ENCODE measurements at regions not wholly inside any gene's neighbourhood (a gene's known extent, or its start where the extent isn't known, plus 50 kb on each side); places are given as distances from the start of the nearest gene placed in this dataset.

DNA sequence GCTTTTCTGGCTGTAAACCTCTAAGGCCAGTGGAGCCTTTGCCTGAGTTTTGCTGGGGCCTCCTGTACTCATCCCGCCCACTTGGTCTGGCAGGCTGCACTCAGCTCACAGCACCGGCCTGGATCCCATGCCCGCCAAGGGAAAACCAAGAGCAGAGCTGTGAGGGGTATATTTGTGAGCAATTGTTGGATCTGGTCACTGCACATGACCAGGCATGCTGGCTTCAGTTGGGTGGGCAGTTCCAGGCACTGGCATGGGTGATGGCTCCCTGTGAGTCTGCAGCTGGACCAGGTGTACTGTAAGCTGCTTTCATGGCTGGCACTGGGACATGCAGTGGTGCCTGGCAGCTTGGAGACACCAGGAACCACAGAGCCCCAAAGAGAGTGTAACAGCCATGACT lies 563.1 kb upstream of the RGS18 start:
- DNase-seq: no peak
- Histone ChIP-seq H3K4me3 (no peak overlapping the region), H3K4me1 (ENCODE audit: low read depth) (no peaks in the 10 kb centered on the region), H3K9me3 (no peaks in the 10 kb centered on the region), H3K36me3 (ENCODE audit: low read depth) (no peaks in the 10 kb centered on the region)
- intact Hi-C loops (cut with DNase I, micrococcal nuclease): no loop called here
- ATAC-seq: no peak
- TF ChIP-seq, protein P1, sequence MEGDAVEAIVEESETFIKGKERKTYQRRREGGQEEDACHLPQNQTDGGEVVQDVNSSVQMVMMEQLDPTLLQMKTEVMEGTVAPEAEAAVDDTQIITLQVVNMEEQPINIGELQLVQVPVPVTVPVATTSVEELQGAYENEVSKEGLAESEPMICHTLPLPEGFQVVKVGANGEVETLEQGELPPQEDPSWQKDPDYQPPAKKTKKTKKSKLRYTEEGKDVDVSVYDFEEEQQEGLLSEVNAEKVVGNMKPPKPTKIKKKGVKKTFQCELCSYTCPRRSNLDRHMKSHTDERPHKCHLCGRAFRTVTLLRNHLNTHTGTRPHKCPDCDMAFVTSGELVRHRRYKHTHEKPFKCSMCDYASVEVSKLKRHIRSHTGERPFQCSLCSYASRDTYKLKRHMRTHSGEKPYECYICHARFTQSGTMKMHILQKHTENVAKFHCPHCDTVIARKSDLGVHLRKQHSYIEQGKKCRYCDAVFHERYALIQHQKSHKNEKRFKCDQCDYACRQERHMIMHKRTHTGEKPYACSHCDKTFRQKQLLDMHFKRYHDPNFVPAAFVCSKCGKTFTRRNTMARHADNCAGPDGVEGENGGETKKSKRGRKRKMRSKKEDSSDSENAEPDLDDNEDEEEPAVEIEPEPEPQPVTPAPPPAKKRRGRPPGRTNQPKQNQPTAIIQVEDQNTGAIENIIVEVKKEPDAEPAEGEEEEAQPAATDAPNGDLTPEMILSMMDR (IDR thresholded peaks at IDR 0.05): no peak

- DNase-seq: no peak
- intact Hi-C loops (cut with DNase I, micrococcal nuclease): no loop called here
- TF ChIP-seq, protein P1 (IDR thresholded peaks at IDR 0.05): no peak
Observed at GRCh38 chr1:191608367-191608766, 549.9 kb upstream of the RGS18 start.

GRCh38 chr1:191609305-191609704 lies 549.0 kb upstream of the RGS18 start:
- TF ChIP-seq, protein P1 (IDR thresholded peaks at IDR 0.05): no peak
- Histone ChIP-seq H3K4me1 (ENCODE audit: low read depth) (no peaks in the 10 kb centered on the region), H3K9me3 (no peaks in the 10 kb centered on the region), H3K4me3 (no peak overlapping the region), H3K36me3 (ENCODE audit: low read depth) (no peaks in the 10 kb centered on the region)
- intact Hi-C loops (cut with DNase I, micrococcal nuclease): no loop called here
- ATAC-seq (no peak), DNase-seq (no peak)

More at GRCh38 chr1:191608367-191608766, 549.9 kb upstream of the RGS18 start:
- Histone ChIP-seq H3K9me3 (no peaks in the 10 kb centered on the region), H3K36me3 (ENCODE audit: low read depth) (no peaks in the 10 kb centered on the region), H3K4me1 (ENCODE audit: low read depth) (no peaks in the 10 kb centered on the region), H3K4me3 (no peak overlapping the region)
- no peak for ATAC-seq

GRCh38 chr1:191615101-191615821 lies 543.0 kb upstream of the RGS18 start:
- no peak for ATAC-seq
- intact Hi-C loops (cut with DNase I, micrococcal nuclease): no loop called here
- Histone ChIP-seq H3K36me3 (ENCODE audit: low read depth) (no peaks in the 10 kb centered on the region), H3K4me1 (ENCODE audit: low read depth) (no peaks in the 10 kb centered on the region), H3K9me3 (no peaks in the 10 kb centered on the region), H3K4me3 (no peak overlapping the region)
- TF ChIP-seq, protein P1 (IDR thresholded peaks at IDR 0.05): no peak
- DNase-seq: no peak

GRCh38 chr1:191618181-191618580 lies 540.1 kb upstream of the RGS18 start:
- TF ChIP-seq, protein P1 (IDR thresholded peaks at IDR 0.05): no peak
- no peak for ATAC-seq
- DNase-seq: no peak
- Histone ChIP-seq H3K4me1 (ENCODE audit: low read depth) (no peaks in the 10 kb centered on the region), H3K9me3 (no peaks in the 10 kb centered on the region), H3K4me3 (no peak overlapping the region), H3K36me3 (ENCODE audit: low read depth) (no peaks in the 10 kb centered on the region)
- intact Hi-C loops (cut with DNase I, micrococcal nuclease): no loop called here
